ENCODE measurements at regions not wholly inside any gene's neighbourhood (a gene's known extent, or its start where the extent isn't known, plus 50 kb on each side); places are given as distances from the start of the nearest gene placed in this dataset.

- Mint-ChIP-seq H3K4me3 (ENCODE audit: unreplicated experiment) (no peak overlapping the region), H3K36me3 (ENCODE audit: low read depth, unreplicated experiment) (peaks cover 1% of the 10 kb centered on the region)
Observed at GRCh38 chr3:72097053-72097452, 312.1 kb upstream of the PROK2 start.

GRCh38 chr3:72095521-72095920 is 310.6 kb upstream of the PROK2 start:
- H3K4me3 Mint-ChIP-seq (ENCODE audit: unreplicated experiment): no peak overlapping the region
- Histone ChIP-seq H3K4me3 (ENCODE audit: insufficient read depth, low read depth, low read length) (no peak overlapping the region), H3K79me2 (ENCODE audit: insufficient read depth, low read length) (no peaks in the 10 kb centered on the region), H2AFZ (ENCODE audit: low read depth, low read length) (no peak overlapping the region), H3K4me2 (ENCODE audit: low read length) (no peak overlapping the region), H3K4me1 (ENCODE audit: insufficient read depth, low read length) (peaks cover 2% of the 10 kb centered on the region), H3K9ac (ENCODE audit: low read length) (no peak overlapping the region), H3K36me3 (ENCODE audit: insufficient read depth, low read length) (no peaks in the 10 kb centered on the region), H4K20me1 (ENCODE audit: insufficient read depth, low read length) (no peaks in the 10 kb centered on the region), H3K27me3 (ENCODE audit: insufficient read depth, low read length) (peaks cover 40% of the 10 kb centered on the region), H3K9me3 (ENCODE audit: insufficient read depth, low read depth, low read length) (no peaks in the 10 kb centered on the region), H3K27ac (ENCODE audit: low read depth, low read length) (no peak overlapping the region)
- H3K27me3 Mint-ChIP-seq (ENCODE audit: low read depth, unreplicated experiment): peaks cover 83% of the 10 kb centered on the region
- DNase-seq (ENCODE audit: low read depth): no peak
- peaks cover 4% of the 10 kb centered on the region for H3K9me3 Mint-ChIP-seq (ENCODE audit: unreplicated experiment)
- no peak overlapping the region for H3K27ac Mint-ChIP-seq (ENCODE audit: unreplicated experiment)
- FAIRE-seq: no peak
- peaks cover 1% of the 10 kb centered on the region for H3K36me3 Mint-ChIP-seq (ENCODE audit: low read depth, unreplicated experiment)
- TF ChIP-seq EZH2 (IDR thresholded peaks at IDR 0.05; ENCODE audit: insufficient read depth, low read length): no peak
- no peak for TF ChIP-seq CTCF (IDR thresholded peaks at IDR 0.05; ENCODE audit: insufficient read depth, low read depth, low read length)
- no peaks in the 10 kb centered on the region for H3K4me1 Mint-ChIP-seq (ENCODE audit: low read depth, unreplicated experiment)

More at GRCh38 chr3:72097053-72097452, 312.1 kb upstream of the PROK2 start:
- no peak overlapping the region for H2AFZ ChIP-seq (ENCODE audit: low read depth, low read length)
- Mint-ChIP-seq H3K9me3 (ENCODE audit: unreplicated experiment) (peaks cover 4% of the 10 kb centered on the region), H3K27ac (ENCODE audit: unreplicated experiment) (no peak overlapping the region), H3K4me1 (ENCODE audit: low read depth, unreplicated experiment) (peaks cover 3% of the 10 kb centered on the region), H3K27me3 (ENCODE audit: low read depth, unreplicated experiment) (peaks cover 82% of the 10 kb centered on the region)
- H3K27me3 ChIP-seq (ENCODE audit: insufficient read depth, low read length): peaks cover 47% of the 10 kb centered on the region
- no peaks in the 10 kb centered on the region for H3K9me3 ChIP-seq (ENCODE audit: insufficient read depth, low read depth, low read length)
- H3K27ac ChIP-seq (ENCODE audit: low read depth, low read length): no peak overlapping the region
- DNase-seq (ENCODE audit: low read depth) (no peak), FAIRE-seq (no peak)
- no peaks in the 10 kb centered on the region for H4K20me1 ChIP-seq (ENCODE audit: insufficient read depth, low read length)
- H3K4me1 ChIP-seq (ENCODE audit: insufficient read depth, low read length): peaks cover 6% of the 10 kb centered on the region
- no peak overlapping the region for H3K4me2 ChIP-seq (ENCODE audit: low read length)
- no peak overlapping the region for H3K4me3 ChIP-seq (ENCODE audit: insufficient read depth, low read depth, low read length)
- TF ChIP-seq EZH2 (IDR thresholded peaks at IDR 0.05; ENCODE audit: insufficient read depth, low read length) (no peak), CTCF (IDR thresholded peaks at IDR 0.05; ENCODE audit: insufficient read depth, low read depth, low read length) (no peak)
- no peaks in the 10 kb centered on the region for H3K36me3 ChIP-seq (ENCODE audit: insufficient read depth, low read length)
- H3K9ac ChIP-seq (ENCODE audit: low read length): no peak overlapping the region
- no peaks in the 10 kb centered on the region for H3K79me2 ChIP-seq (ENCODE audit: insufficient read depth, low read length)

- peaks cover 30% of the 10 kb centered on the region for H3K27me3 ChIP-seq (ENCODE audit: insufficient read depth, low read length)
- no peak for FAIRE-seq
- no peak overlapping the region for H3K4me3 Mint-ChIP-seq (ENCODE audit: unreplicated experiment)
- no peaks in the 10 kb centered on the region for H3K79me2 ChIP-seq (ENCODE audit: insufficient read depth, low read length)
- no peaks in the 10 kb centered on the region for H3K9me3 ChIP-seq (ENCODE audit: insufficient read depth, low read depth, low read length)
- no peaks in the 10 kb centered on the region for H3K4me1 Mint-ChIP-seq (ENCODE audit: low read depth, unreplicated experiment)
- no peaks in the 10 kb centered on the region for H3K36me3 ChIP-seq (ENCODE audit: insufficient read depth, low read length)
- no peak overlapping the region for H3K4me3 ChIP-seq (ENCODE audit: insufficient read depth, low read depth, low read length)
- H3K9ac ChIP-seq (ENCODE audit: low read length): no peak overlapping the region
- peaks cover 4% of the 10 kb centered on the region for H3K9me3 Mint-ChIP-seq (ENCODE audit: unreplicated experiment)
- no peaks in the 10 kb centered on the region for H3K4me1 ChIP-seq (ENCODE audit: insufficient read depth, low read length)
- no peak overlapping the region for H3K27ac ChIP-seq (ENCODE audit: low read depth, low read length)
- H3K36me3 Mint-ChIP-seq (ENCODE audit: low read depth, unreplicated experiment): peaks cover 1% of the 10 kb centered on the region
- H4K20me1 ChIP-seq (ENCODE audit: insufficient read depth, low read length): no peaks in the 10 kb centered on the region
- no peak for TF ChIP-seq EZH2 (IDR thresholded peaks at IDR 0.05; ENCODE audit: insufficient read depth, low read length)
- no peak for TF ChIP-seq CTCF (IDR thresholded peaks at IDR 0.05; ENCODE audit: insufficient read depth, low read depth, low read length)
- no peak for DNase-seq (ENCODE audit: low read depth)
- H3K27me3 Mint-ChIP-seq (ENCODE audit: low read depth, unreplicated experiment): peaks cover 76% of the 10 kb centered on the region
- no peak overlapping the region for H2AFZ ChIP-seq (ENCODE audit: low read depth, low read length)
- no peak overlapping the region for H3K4me2 ChIP-seq (ENCODE audit: low read length)
- no peak overlapping the region for H3K27ac Mint-ChIP-seq (ENCODE audit: unreplicated experiment)
Observed at GRCh38 chr3:72093992-72094334, 309.0 kb upstream of the PROK2 start.

Measured in astrocyte (in vitro differentiated cells and primary cell).